ENCODE measurements at regions not wholly inside any gene's neighbourhood (a gene's known extent, or its start where the extent isn't known, plus 50 kb on each side); places are given as distances from the start of the nearest gene placed in this dataset.

DNA sequence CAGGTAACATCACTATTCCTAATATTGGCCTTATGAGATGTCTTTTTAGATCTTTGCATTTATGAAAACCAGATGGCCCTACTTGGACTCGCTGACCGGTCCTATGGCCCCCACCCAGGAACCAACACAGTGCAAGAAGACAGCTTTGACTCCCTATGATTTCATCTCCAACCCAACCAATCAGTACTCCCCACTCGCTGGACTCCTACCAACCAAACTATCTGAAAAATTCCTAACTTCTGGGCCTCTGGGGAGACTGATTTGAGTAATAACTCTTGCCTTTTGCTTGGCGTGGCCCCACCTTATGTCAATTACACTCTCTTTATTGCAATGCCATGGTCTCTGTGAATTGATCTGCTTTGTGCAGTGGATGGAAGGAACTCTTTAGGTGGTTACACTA is 828.9 kb downstream of the CDH11 start:
- no peak for DNase-seq (ENCODE audit: low read depth, low spot score)
- TF ChIP-seq EZH2 (IDR thresholded peaks at IDR 0.05): no peak
- TF ChIP-seq POLR2AphosphoS5 (IDR thresholded peaks at IDR 0.05; ENCODE audit: borderline replicate concordance, low read depth, low read length): no peak
- TF ChIP-seq FOXP2 (optimal IDR thresholded peaks at IDR 0.05; ENCODE audit: control extremely low read depth, extremely low read length, insufficient read depth): no peak
- H3K9ac ChIP-seq (ENCODE audit: insufficient read length): no peak overlapping the region
- H3K9me3 ChIP-seq (ENCODE audit: low read depth, low read length): no peaks in the 10 kb centered on the region
- H3K27ac ChIP-seq: no peak overlapping the region
- H3K4me3 ChIP-seq: no peak overlapping the region
- H3K36me3 ChIP-seq (ENCODE audit: insufficient read depth, low read length): no peaks in the 10 kb centered on the region

- Histone ChIP-seq H3K9me3 (ENCODE audit: low read depth, low read length) (no peaks in the 10 kb centered on the region), H3K9ac (ENCODE audit: insufficient read length) (no peak overlapping the region), H3K4me3 (no peak overlapping the region), H3K27ac (no peak overlapping the region), H3K36me3 (ENCODE audit: insufficient read depth, low read length) (no peaks in the 10 kb centered on the region)
- no peak for DNase-seq (ENCODE audit: low read depth, low spot score)
- TF ChIP-seq FOXP2 (optimal IDR thresholded peaks at IDR 0.05; ENCODE audit: control extremely low read depth, extremely low read length, insufficient read depth) (no peak), POLR2AphosphoS5 (IDR thresholded peaks at IDR 0.05; ENCODE audit: borderline replicate concordance, low read depth, low read length) (no peak), EZH2 (IDR thresholded peaks at IDR 0.05) (no peak)
Measured at GRCh38 chr16:64292161-64292560, 829.7 kb downstream of the CDH11 start.

DNA sequence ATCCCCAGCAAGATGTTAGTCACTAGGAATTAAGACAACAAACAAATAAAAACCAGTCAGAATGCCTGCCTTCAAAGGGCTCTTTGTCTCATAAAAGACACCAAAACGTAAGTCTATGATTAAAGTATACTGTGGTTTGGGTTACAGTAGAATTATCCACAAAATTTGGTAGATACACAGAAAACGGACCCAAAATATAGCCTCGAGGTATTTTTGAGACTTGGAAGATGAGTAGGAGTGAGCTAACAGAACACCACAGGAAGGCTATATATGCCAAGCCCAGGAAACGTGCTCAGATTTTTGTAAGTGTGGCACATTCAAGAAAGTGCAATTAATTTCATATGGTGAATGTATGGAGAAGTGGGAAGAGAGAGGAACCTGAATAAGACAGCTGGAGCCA is 831.4 kb downstream of the CDH11 start:
- Histone ChIP-seq H3K27ac (peak overlapping the region; percentile 54; the same call in 1 of the 2 replicates), H3K9me3 (ENCODE audit: low read depth, low read length) (no peaks in the 10 kb centered on the region), H3K9ac (ENCODE audit: insufficient read length) (no peak overlapping the region), H3K36me3 (ENCODE audit: insufficient read depth, low read length) (no peaks in the 10 kb centered on the region), H3K4me3 (no peak overlapping the region)
- DNase-seq (ENCODE audit: low read depth, low spot score): peak; percentile 67
- TF ChIP-seq FOXP2 (optimal IDR thresholded peaks at IDR 0.05; ENCODE audit: control extremely low read depth, extremely low read length, insufficient read depth): no peak
- no peak for TF ChIP-seq POLR2AphosphoS5 (IDR thresholded peaks at IDR 0.05; ENCODE audit: borderline replicate concordance, low read depth, low read length)
- no peak for TF ChIP-seq EZH2 (IDR thresholded peaks at IDR 0.05)

GRCh38 chr16:64287655-64288528 is 834.0 kb downstream of the CDH11 start:
- DNase-seq (ENCODE audit: low read depth, low spot score): no peak
- Histone ChIP-seq H3K27ac (no peak overlapping the region), H3K9me3 (ENCODE audit: low read depth, low read length) (no peaks in the 10 kb centered on the region), H3K4me3 (no peak overlapping the region), H3K36me3 (ENCODE audit: insufficient read depth, low read length) (no peaks in the 10 kb centered on the region), H3K9ac (ENCODE audit: insufficient read length) (no peak overlapping the region)
- TF ChIP-seq EZH2 (IDR thresholded peaks at IDR 0.05): no peak
- TF ChIP-seq POLR2AphosphoS5 (IDR thresholded peaks at IDR 0.05; ENCODE audit: borderline replicate concordance, low read depth, low read length): no peak
- TF ChIP-seq FOXP2 (optimal IDR thresholded peaks at IDR 0.05; ENCODE audit: control extremely low read depth, extremely low read length, insufficient read depth): no peak

GRCh38 chr16:64282181-64282580 is 839.7 kb downstream of the CDH11 start:
- Histone ChIP-seq H3K36me3 (ENCODE audit: insufficient read depth, low read length) (no peaks in the 10 kb centered on the region), H3K27ac (no peak overlapping the region), H3K9ac (ENCODE audit: insufficient read length) (no peak overlapping the region), H3K9me3 (ENCODE audit: low read depth, low read length) (no peaks in the 10 kb centered on the region), H3K4me3 (no peak overlapping the region)
- no peak for DNase-seq (ENCODE audit: low read depth, low spot score)
- TF ChIP-seq EZH2 (IDR thresholded peaks at IDR 0.05): no peak
- no peak for TF ChIP-seq FOXP2 (optimal IDR thresholded peaks at IDR 0.05; ENCODE audit: control extremely low read depth, extremely low read length, insufficient read depth)
- TF ChIP-seq POLR2AphosphoS5 (IDR thresholded peaks at IDR 0.05; ENCODE audit: borderline replicate concordance, low read depth, low read length): no peak

DNA sequence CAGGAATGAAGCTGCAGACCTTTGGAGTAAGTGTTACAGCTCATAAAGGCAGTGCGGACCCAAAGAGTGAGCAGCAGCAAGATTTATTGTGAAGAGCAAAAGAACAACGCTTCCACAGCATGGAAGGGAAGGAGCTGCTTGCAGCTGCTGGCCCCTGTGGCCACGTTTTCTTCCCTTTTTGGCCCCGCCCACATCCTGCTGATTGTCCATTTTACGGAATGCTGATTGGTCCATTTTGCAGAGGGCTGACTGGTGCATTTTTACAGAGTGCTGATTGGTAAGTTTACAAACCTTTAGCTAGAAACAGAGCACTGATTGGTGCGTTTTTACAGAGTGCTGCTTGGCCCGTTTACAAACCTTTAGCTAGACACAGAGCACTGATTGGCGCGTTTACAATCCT is 841.5 kb downstream of the CDH11 start:
- TF ChIP-seq POLR2AphosphoS5 (IDR thresholded peaks at IDR 0.05; ENCODE audit: borderline replicate concordance, low read depth, low read length) (no peak), EZH2 (IDR thresholded peaks at IDR 0.05) (no peak), FOXP2 (optimal IDR thresholded peaks at IDR 0.05; ENCODE audit: control extremely low read depth, extremely low read length, insufficient read depth) (no peak)
- H3K9ac ChIP-seq (ENCODE audit: insufficient read length): no peak overlapping the region
- no peaks in the 10 kb centered on the region for H3K9me3 ChIP-seq (ENCODE audit: low read depth, low read length)
- no peak for DNase-seq (ENCODE audit: low read depth, low spot score)
- H3K36me3 ChIP-seq (ENCODE audit: insufficient read depth, low read length): no peaks in the 10 kb centered on the region
- H3K4me3 ChIP-seq: no peak overlapping the region
- no peak overlapping the region for H3K27ac ChIP-seq

GRCh38 chr16:64278196-64278595 is 843.7 kb downstream of the CDH11 start:
- Histone ChIP-seq H3K9ac (ENCODE audit: insufficient read length) (no peak overlapping the region), H3K9me3 (ENCODE audit: low read depth, low read length) (no peaks in the 10 kb centered on the region), H3K27ac (no peak overlapping the region), H3K36me3 (ENCODE audit: insufficient read depth, low read length) (no peaks in the 10 kb centered on the region), H3K4me3 (no peak overlapping the region)
- no peak for DNase-seq (ENCODE audit: low read depth, low spot score)
- TF ChIP-seq FOXP2 (optimal IDR thresholded peaks at IDR 0.05; ENCODE audit: control extremely low read depth, extremely low read length, insufficient read depth) (no peak), EZH2 (IDR thresholded peaks at IDR 0.05) (no peak), POLR2AphosphoS5 (IDR thresholded peaks at IDR 0.05; ENCODE audit: borderline replicate concordance, low read depth, low read length) (no peak)

GRCh38 chr16:64276646-64277045 is 845.2 kb downstream of the CDH11 start:
- H3K9ac ChIP-seq (ENCODE audit: insufficient read length): no peak overlapping the region
- H3K4me3 ChIP-seq: no peak overlapping the region
- no peak overlapping the region for H3K27ac ChIP-seq
- no peaks in the 10 kb centered on the region for H3K36me3 ChIP-seq (ENCODE audit: insufficient read depth, low read length)
- DNase-seq (ENCODE audit: low read depth, low spot score): no peak
- TF ChIP-seq FOXP2 (optimal IDR thresholded peaks at IDR 0.05; ENCODE audit: control extremely low read depth, extremely low read length, insufficient read depth) (no peak), EZH2 (IDR thresholded peaks at IDR 0.05) (no peak), POLR2AphosphoS5 (IDR thresholded peaks at IDR 0.05; ENCODE audit: borderline replicate concordance, low read depth, low read length) (no peak)
- H3K9me3 ChIP-seq (ENCODE audit: low read depth, low read length): no peaks in the 10 kb centered on the region

Measured in SK-N-MC (cell line).